GM23338 (cell line): ENCODE measurements at regions not wholly inside any gene's neighbourhood (a gene's known extent, or its start where the extent isn't known, plus 50 kb on each side); places are given as distances from the start of the nearest gene placed in this dataset.

Experiments used
- ATAC-seq: fragments of 200-7000 bp; cut with Tn5 transposase; 3 replicates; pipeline ENCODE4 v1.9.1; 2020
- DNase-seq: peaks from one replicate; pipeline ENCODE4 v3.0.0-alpha.2; 2015; ENCODE audit warnings: low spot score
- H2AFZ ChIP-seq: fragments of 200-600 bp; sonication (generic); 2 replicates; pipeline ENCODE4 v1.8.0; 2016; ENCODE audit warnings: antibody characterized with exemption, mild to moderate bottlenecking, moderate library complexity
- H3F3A ChIP-seq: fragments of 200-600 bp; sonication (generic); replicated peaks from 2 replicates; pipeline ENCODE4 v1.8.0; 2017; ENCODE audit warnings: antibody characterized with exemption, mixed run types, low read depth
- H3K27ac ChIP-seq: fragments of 200-600 bp; sonication (generic); 2 replicates; pipeline ENCODE4 v1.6.1; 2016; ENCODE audit warnings: low read depth
- H3K27me3 ChIP-seq: fragments of 200-600 bp; sonication (generic); 2 replicates; pipeline ENCODE4 v1.8.0; 2016; ENCODE audit warnings: mild to moderate bottlenecking, mixed run types, moderate library complexity; ENCODE audit not compliant: insufficient read depth
- H3K36me3 ChIP-seq: fragments of 200-600 bp; sonication (generic); 2 replicates; pipeline ENCODE4 v1.8.0; 2016; ENCODE audit warnings: mild to moderate bottlenecking; ENCODE audit not compliant: insufficient read depth
- H3K4me1 ChIP-seq: fragments of 200-600 bp; sonication (generic); 2 replicates; pipeline ENCODE4 v1.8.0; 2016; ENCODE audit warnings: mild to moderate bottlenecking, moderate library complexity; ENCODE audit not compliant: insufficient read depth
- H3K4me2 ChIP-seq: fragments of 200-600 bp; sonication (generic); 2 replicates; pipeline ENCODE4 v1.7.1; 2017; ENCODE audit warnings: mixed run types
- H3K4me3 ChIP-seq: fragments of 200-600 bp; sonication (generic); 2 replicates; pipeline ENCODE4 v1.6.1; 2016; ENCODE audit warnings: mixed run types
- H3K79me2 ChIP-seq: fragments of 200-600 bp; sonication (generic); replicated peaks from 2 replicates; pipeline ENCODE4 v1.8.0; 2017; ENCODE audit warnings: mild to moderate bottlenecking; ENCODE audit not compliant: insufficient read depth
- H3K9me2 ChIP-seq: fragments of 200-600 bp; sonication (generic); 2 replicates; pipeline ENCODE4 v1.8.0; 2017; ENCODE audit not compliant: insufficient read depth
- H4K20me1 ChIP-seq: fragments of 200-600 bp; sonication (generic); replicated peaks from 2 replicates; pipeline ENCODE4 v1.8.0; 2017; ENCODE audit warnings: mild to moderate bottlenecking; ENCODE audit not compliant: insufficient read depth
- H3K27ac Mint-ChIP-seq: 2 replicates; pipeline ENCODE4 v1.8.0; 2020; ENCODE audit warnings: inconsistent platforms, mild to moderate bottlenecking, moderate library complexity, mixed read lengths
- H3K27me3 Mint-ChIP-seq: 3 replicates; pipeline ENCODE4 v1.8.0; 2022; ENCODE audit warnings: low read depth, mild to moderate bottlenecking, moderate library complexity, mixed read lengths, inconsistent platforms; ENCODE audit not compliant: insufficient read depth, poor library complexity
- H3K36me3 Mint-ChIP-seq: 3 replicates; pipeline ENCODE4 v1.8.0; 2021; ENCODE audit warnings: low read depth, mild to moderate bottlenecking, inconsistent platforms, moderate library complexity, mixed read lengths
- H3K4me1 Mint-ChIP-seq: 3 replicates; pipeline ENCODE4 v1.8.0; 2020; ENCODE audit warnings: mild to moderate bottlenecking, inconsistent platforms, mixed read lengths
- H3K4me3 Mint-ChIP-seq: 3 replicates; pipeline ENCODE4 v1.8.0; 2021; ENCODE audit warnings: moderate library complexity, mild to moderate bottlenecking, inconsistent platforms, mixed read lengths
- H3K9me3 Mint-ChIP-seq: 3 replicates; pipeline ENCODE4 v1.8.0; 2020; ENCODE audit warnings: moderate library complexity, mild to moderate bottlenecking, inconsistent platforms, mixed read lengths
- CREB1 ChIP-seq: fragments of 250-450 bp; sonication (Bioruptor Pico); IDR thresholded peaks from 2 replicates; pipeline ENCODE4 v1.5.0; 2020; ENCODE audit warnings: low read depth, mild to moderate bottlenecking, moderate library complexity
- EZH2 ChIP-seq: fragments of 200-600 bp; sonication (generic); IDR thresholded peaks from one replicate; pipeline ENCODE4 v1.8.0; 2017; ENCODE audit warnings: antibody characterized with exemption, mild to moderate bottlenecking, low read depth; ENCODE audit not compliant: unreplicated experiment
- EZH2phosphoT487 ChIP-seq: fragments of 200-600 bp; sonication (generic); IDR thresholded peaks from one replicate; pipeline ENCODE4 v1.8.1; 2018; ENCODE audit warnings: antibody characterized with exemption; ENCODE audit not compliant: unreplicated experiment
- JUNB ChIP-seq: IDR thresholded peaks from one replicate; pipeline ENCODE4 v1.6.1; 2016; ENCODE audit warnings: antibody characterized with exemption; ENCODE audit not compliant: unreplicated experiment
- REST ChIP-seq: IDR thresholded peaks from one replicate; pipeline ENCODE4 v1.6.1; 2018; ENCODE audit warnings: antibody characterized with exemption; ENCODE audit not compliant: unreplicated experiment
- ZNF462 ChIP-seq: fragments of 250-450 bp; sonication (Bioruptor Pico); IDR thresholded peaks from 2 replicates; pipeline ENCODE4 v1.5.0; 2020; ENCODE audit warnings: mild to moderate bottlenecking, moderate library complexity

GRCh38 chr10:47243791-47244190 lies 56.2 kb upstream of the GDF10 start (continued):
- TF ChIP-seq REST (no peak), JUNB (no peak), EZH2phosphoT487 (no peak)

GRCh38 chr10:47244560-47245500 lies 55.2 kb upstream of the GDF10 start:
- H3K36me3 ChIP-seq = no peaks in the 10 kb centered on the region
- no peak for DNase-seq
- H3K27ac Mint-ChIP-seq = no peak overlapping the region

More at GRCh38 chr10:47244560-47245500, 55.2 kb upstream of the GDF10 start:
- Histone ChIP-seq H3K79me2 (no peaks in the 10 kb centered on the region), H3K27ac (no peak overlapping the region), H3K4me2 (no peak overlapping the region), H3K4me1 (no peaks in the 10 kb centered on the region), H3K9me2 (0 out of 2 replicates have a peak, but pooled peaks cover 6% of the 10 kb centered on the region), H3F3A (no peaks in the 10 kb centered on the region), H3K4me3 (no peak overlapping the region), H2AFZ (no peak overlapping the region), H3K27me3 (no peaks in the 10 kb centered on the region), H4K20me1 (no peaks in the 10 kb centered on the region)
- Mint-ChIP-seq H3K4me1 (peaks cover 3% of the 10 kb centered on the region; the same call in 1 of the 3 replicates), H3K36me3 (no peaks in the 10 kb centered on the region), H3K4me3 (no peak overlapping the region), H3K27me3 (peaks cover 8% of the 10 kb centered on the region), H3K9me3 (no peaks in the 10 kb centered on the region)
- ATAC-seq = no peak
- TF ChIP-seq CREB1 (no peak), EZH2 (no peak), JUNB (no peak), ZNF462 (no peak)
